Activated naive CD8-positive, alpha-beta T cell treated with anti-CD3 and anti-CD28 coated beads for 36 hours (primary cell): ENCODE measurements at regions not wholly inside any gene's neighbourhood (a gene's known extent, or its start where the extent isn't known, plus 50 kb on each side); places are given as distances from the start of the nearest gene placed in this dataset.

Experiments used
- DNase-seq: peaks from one replicate; pipeline ENCODE4 v3.0.0; 2021
- H3K27ac Mint-ChIP-seq: one replicate; pipeline ENCODE4 v1.8.0; 2022; ENCODE audit warnings: mild to moderate bottlenecking, moderate library complexity, mixed read lengths
- H3K27me3 Mint-ChIP-seq: one replicate; pipeline ENCODE4 v1.8.0; 2022; ENCODE audit warnings: mild to moderate bottlenecking, mixed read lengths
- H3K36me3 Mint-ChIP-seq: one replicate; pipeline ENCODE4 v1.8.0; 2021; ENCODE audit warnings: mild to moderate bottlenecking, mixed read lengths
- H3K4me1 Mint-ChIP-seq: one replicate; pipeline ENCODE4 v1.8.0; 2021; ENCODE audit warnings: mixed read lengths
- H3K4me3 Mint-ChIP-seq: one replicate; pipeline ENCODE4 v1.8.0; 2022; ENCODE audit warnings: mild to moderate bottlenecking, moderate library complexity, mixed read lengths
- H3K9me3 Mint-ChIP-seq: one replicate; pipeline ENCODE4 v1.8.0; 2022; ENCODE audit warnings: mixed read lengths

- no peak overlapping the region for H3K4me3 Mint-ChIP-seq
- H3K27me3 Mint-ChIP-seq: no peaks in the 10 kb centered on the region
- no peak for DNase-seq
- no peaks in the 10 kb centered on the region for H3K36me3 Mint-ChIP-seq
- H3K27ac Mint-ChIP-seq: no peak overlapping the region
- H3K9me3 Mint-ChIP-seq: no peaks in the 10 kb centered on the region
- H3K4me1 Mint-ChIP-seq: no peaks in the 10 kb centered on the region
Observed at GRCh38 chr6:145370559-145370958, 364.8 kb downstream of the EPM2A start.

- no peaks in the 10 kb centered on the region for H3K27me3 Mint-ChIP-seq
- no peak overlapping the region for H3K27ac Mint-ChIP-seq
- DNase-seq: no peak
- H3K9me3 Mint-ChIP-seq: no peaks in the 10 kb centered on the region
- no peaks in the 10 kb centered on the region for H3K4me1 Mint-ChIP-seq
- no peaks in the 10 kb centered on the region for H3K36me3 Mint-ChIP-seq
- no peak overlapping the region for H3K4me3 Mint-ChIP-seq
Observed at GRCh38 chr6:145372671-145373151, 362.6 kb downstream of the EPM2A start.

- DNase-seq: no peak
- Mint-ChIP-seq H3K27ac (no peak overlapping the region), H3K36me3 (no peaks in the 10 kb centered on the region), H3K4me3 (no peak overlapping the region), H3K9me3 (no peaks in the 10 kb centered on the region), H3K27me3 (no peaks in the 10 kb centered on the region), H3K4me1 (no peaks in the 10 kb centered on the region)
Observed at GRCh38 chr6:145373826-145374225, 361.5 kb downstream of the EPM2A start.

GRCh38 chr6:145374570-145374969, 360.8 kb downstream of the EPM2A start:
- no peaks in the 10 kb centered on the region for H3K27me3 Mint-ChIP-seq
- H3K9me3 Mint-ChIP-seq: no peaks in the 10 kb centered on the region
- no peaks in the 10 kb centered on the region for H3K36me3 Mint-ChIP-seq
- H3K27ac Mint-ChIP-seq: no peak overlapping the region
- no peaks in the 10 kb centered on the region for H3K4me1 Mint-ChIP-seq
- DNase-seq: no peak
- no peak overlapping the region for H3K4me3 Mint-ChIP-seq

DNA sequence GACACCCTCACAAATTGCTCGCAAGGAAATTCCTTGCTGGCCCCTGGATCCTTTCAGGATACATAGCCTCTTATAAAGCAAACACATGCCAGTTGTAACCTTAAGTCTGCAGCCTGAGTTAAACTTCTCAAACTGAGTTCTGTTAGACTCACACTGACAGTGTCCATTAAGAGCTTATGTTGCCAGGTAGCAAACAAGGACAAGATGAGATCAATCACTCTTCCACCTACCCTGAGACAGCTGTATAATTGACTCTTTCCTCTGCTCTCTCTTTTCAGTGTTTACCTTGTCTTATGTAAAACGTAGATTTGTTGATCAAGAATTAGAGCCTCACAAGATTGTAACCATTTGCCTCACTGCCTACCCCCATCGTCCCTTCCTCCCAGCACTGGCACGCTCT, 359.8 kb downstream of the EPM2A start:
- Mint-ChIP-seq H3K27me3 (no peaks in the 10 kb centered on the region), H3K36me3 (no peaks in the 10 kb centered on the region), H3K9me3 (no peaks in the 10 kb centered on the region), H3K4me3 (no peak overlapping the region), H3K27ac (no peak overlapping the region), H3K4me1 (no peaks in the 10 kb centered on the region)
- DNase-seq: no peak

DNA sequence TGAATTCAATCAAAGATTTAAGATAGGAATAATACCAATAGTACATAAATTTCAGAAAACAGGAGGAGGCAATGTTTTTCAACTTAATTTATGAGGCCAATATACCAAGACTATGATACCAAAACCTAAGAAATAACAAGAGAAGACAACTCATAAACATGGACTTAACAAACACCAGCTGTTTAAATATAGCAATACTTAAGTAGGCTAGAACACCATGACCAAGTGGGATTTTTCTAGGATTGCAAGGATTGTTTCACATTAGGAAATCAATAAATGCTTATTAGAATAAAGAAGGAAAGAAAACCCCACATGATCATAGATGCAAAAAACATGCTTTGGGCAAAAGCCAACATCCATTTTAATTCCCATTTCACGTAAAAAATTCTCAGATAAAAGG, 355.1 kb downstream of the EPM2A start:
- Mint-ChIP-seq H3K36me3 (no peaks in the 10 kb centered on the region), H3K27ac (no peak overlapping the region), H3K4me1 (no peaks in the 10 kb centered on the region), H3K9me3 (no peaks in the 10 kb centered on the region), H3K4me3 (no peak overlapping the region), H3K27me3 (no peaks in the 10 kb centered on the region)
- DNase-seq: no peak

DNA sequence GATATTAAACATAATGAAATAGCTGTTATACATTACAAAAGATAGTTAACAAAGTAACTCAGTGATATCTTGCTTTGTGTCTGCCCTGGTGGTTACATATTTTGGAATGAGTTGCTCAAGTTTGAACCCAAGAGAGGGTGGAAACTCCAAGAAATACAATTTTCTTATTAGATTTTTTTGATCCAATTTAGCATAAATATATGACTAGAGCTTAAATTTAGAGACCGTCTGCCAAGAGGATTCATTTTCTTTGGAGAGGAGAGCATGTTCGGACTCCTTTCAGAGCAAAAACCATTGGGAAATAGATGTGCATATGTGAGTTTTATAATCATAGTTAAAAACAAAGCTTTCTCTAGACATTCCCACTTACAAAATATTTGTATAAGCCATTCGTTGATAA, 353.4 kb downstream of the EPM2A start:
- no peak for DNase-seq
- Mint-ChIP-seq H3K4me3 (no peak overlapping the region), H3K27me3 (no peaks in the 10 kb centered on the region), H3K9me3 (no peaks in the 10 kb centered on the region), H3K4me1 (no peaks in the 10 kb centered on the region), H3K27ac (no peak overlapping the region), H3K36me3 (no peaks in the 10 kb centered on the region)

- H3K4me3 Mint-ChIP-seq: no peak overlapping the region
Observed at GRCh38 chr6:145383428-145383827, 351.9 kb downstream of the EPM2A start.

DNA sequence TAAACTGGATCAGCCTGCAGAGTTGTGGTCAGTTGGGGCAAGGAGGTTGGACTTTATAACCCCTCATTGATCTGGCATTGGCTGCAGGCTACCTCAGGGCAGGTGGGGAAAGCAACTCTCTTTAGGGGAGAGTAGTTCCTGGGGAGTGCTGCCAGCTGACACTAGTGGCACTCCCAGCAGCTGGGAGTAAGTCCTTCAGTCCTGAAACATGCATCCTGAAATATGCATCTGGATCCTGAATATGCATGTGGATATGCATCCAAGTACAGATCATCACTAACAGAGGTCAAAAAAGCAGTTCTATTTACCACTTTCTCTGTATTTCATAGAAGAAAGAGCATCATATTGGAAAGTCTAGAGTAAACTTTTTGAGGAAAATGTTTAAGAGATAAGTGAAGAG, 350.8 kb downstream of the EPM2A start:
- Mint-ChIP-seq H3K27me3 (no peaks in the 10 kb centered on the region), H3K36me3 (no peaks in the 10 kb centered on the region), H3K9me3 (no peaks in the 10 kb centered on the region), H3K27ac (no peak overlapping the region), H3K4me1 (no peaks in the 10 kb centered on the region), H3K4me3 (no peak overlapping the region)
- DNase-seq: no peak

More at GRCh38 chr6:145383428-145383827, 351.9 kb downstream of the EPM2A start:
- no peak overlapping the region for H3K27ac Mint-ChIP-seq
- H3K36me3 Mint-ChIP-seq: no peaks in the 10 kb centered on the region
- no peaks in the 10 kb centered on the region for H3K9me3 Mint-ChIP-seq
- DNase-seq: no peak
- H3K27me3 Mint-ChIP-seq: no peaks in the 10 kb centered on the region
- no peaks in the 10 kb centered on the region for H3K4me1 Mint-ChIP-seq

DNA sequence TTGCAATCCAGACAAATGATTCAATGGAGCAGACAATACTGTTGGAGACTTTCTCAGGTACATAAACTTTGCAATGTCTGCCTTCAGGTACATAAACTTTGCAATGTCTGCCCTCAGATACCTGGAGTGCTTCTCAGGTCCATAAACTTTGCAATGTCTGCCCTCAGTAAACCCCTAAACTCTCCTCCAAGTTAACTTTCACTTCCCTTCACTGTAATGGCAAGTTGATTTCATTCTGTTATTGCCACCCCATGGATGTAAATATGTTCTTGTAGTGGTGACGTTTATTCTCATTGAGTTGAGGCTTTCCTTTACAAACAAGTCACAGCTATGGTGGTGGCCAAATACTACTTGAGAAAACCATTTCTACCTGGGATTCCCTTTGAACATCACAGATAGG, 338.8 kb downstream of the EPM2A start:
- no peaks in the 10 kb centered on the region for H3K36me3 Mint-ChIP-seq
- no peaks in the 10 kb centered on the region for H3K9me3 Mint-ChIP-seq
- H3K27me3 Mint-ChIP-seq: no peaks in the 10 kb centered on the region
- no peaks in the 10 kb centered on the region for H3K4me1 Mint-ChIP-seq
- H3K27ac Mint-ChIP-seq: no peak overlapping the region
- no peak overlapping the region for H3K4me3 Mint-ChIP-seq
- DNase-seq: no peak

GRCh38 chr6:145400508-145400907, 334.8 kb downstream of the EPM2A start:
- no peak for DNase-seq
- no peaks in the 10 kb centered on the region for H3K9me3 Mint-ChIP-seq
- H3K27me3 Mint-ChIP-seq: no peaks in the 10 kb centered on the region
- H3K4me3 Mint-ChIP-seq: no peak overlapping the region
- H3K4me1 Mint-ChIP-seq: no peaks in the 10 kb centered on the region
- no peak overlapping the region for H3K27ac Mint-ChIP-seq
- H3K36me3 Mint-ChIP-seq: no peaks in the 10 kb centered on the region

- no peak overlapping the region for H3K27ac Mint-ChIP-seq
- H3K9me3 Mint-ChIP-seq: no peaks in the 10 kb centered on the region
- no peak for DNase-seq
- H3K27me3 Mint-ChIP-seq: no peaks in the 10 kb centered on the region
- no peaks in the 10 kb centered on the region for H3K36me3 Mint-ChIP-seq
- H3K4me1 Mint-ChIP-seq: no peaks in the 10 kb centered on the region
- H3K4me3 Mint-ChIP-seq: no peak overlapping the region
Observed at GRCh38 chr6:145405006-145405551, 330.2 kb downstream of the EPM2A start.

GRCh38 chr6:145406783-145407182, 328.5 kb downstream of the EPM2A start:
- Mint-ChIP-seq H3K9me3 (no peaks in the 10 kb centered on the region), H3K27ac (no peak overlapping the region), H3K27me3 (no peaks in the 10 kb centered on the region), H3K4me1 (no peaks in the 10 kb centered on the region), H3K4me3 (no peak overlapping the region), H3K36me3 (no peaks in the 10 kb centered on the region)
- no peak for DNase-seq

- H3K27me3 Mint-ChIP-seq: no peaks in the 10 kb centered on the region
- no peak overlapping the region for H3K27ac Mint-ChIP-seq
Observed at GRCh38 chr6:145415616-145416015, 319.7 kb downstream of the EPM2A start.

DNA sequence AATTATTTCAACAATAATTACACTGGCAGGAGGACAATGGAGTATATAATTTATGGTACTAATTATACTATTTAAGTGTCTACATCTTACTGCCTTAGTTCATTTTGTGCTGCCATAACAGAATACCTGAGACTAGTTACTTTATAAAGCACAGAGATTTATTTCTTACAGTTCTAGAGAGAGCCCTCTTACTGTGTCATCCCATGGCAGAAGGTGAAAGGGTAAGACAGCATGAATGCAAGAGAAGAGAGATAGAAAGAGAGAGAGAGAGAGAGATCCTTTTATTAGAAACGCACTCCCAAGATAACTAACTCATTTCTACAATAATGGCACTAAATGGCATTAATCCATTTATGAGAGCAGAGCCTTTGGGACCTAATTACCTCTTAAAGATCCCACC, 314.7 kb downstream of the EPM2A start:
- Mint-ChIP-seq H3K27ac (no peak overlapping the region), H3K36me3 (no peaks in the 10 kb centered on the region), H3K4me1 (no peaks in the 10 kb centered on the region), H3K9me3 (no peaks in the 10 kb centered on the region), H3K27me3 (no peaks in the 10 kb centered on the region), H3K4me3 (no peak overlapping the region)
- no peak for DNase-seq

More at GRCh38 chr6:145415616-145416015, 319.7 kb downstream of the EPM2A start:
- no peak for DNase-seq
- Mint-ChIP-seq H3K9me3 (no peaks in the 10 kb centered on the region), H3K36me3 (no peaks in the 10 kb centered on the region), H3K4me1 (no peaks in the 10 kb centered on the region), H3K4me3 (no peak overlapping the region)

DNA sequence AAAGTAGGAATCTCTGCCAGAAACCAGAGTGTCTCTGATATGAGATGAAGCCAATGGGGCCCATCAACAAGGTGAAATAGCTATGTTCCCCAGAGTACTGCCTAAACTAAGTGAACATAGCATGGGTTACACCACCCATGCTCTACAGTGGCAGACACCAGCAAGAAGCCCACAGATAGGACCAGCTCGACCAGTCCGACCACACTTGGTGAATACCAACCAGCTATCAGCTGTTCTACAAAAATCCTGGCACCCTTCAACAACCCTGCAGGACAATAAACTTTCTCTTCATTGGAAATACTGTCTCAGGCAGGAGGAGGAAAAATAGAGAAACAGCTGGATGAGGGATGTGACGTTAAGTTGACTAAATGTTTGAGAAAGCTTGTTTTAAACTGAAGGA, 311.4 kb downstream of the EPM2A start:
- no peaks in the 10 kb centered on the region for H3K36me3 Mint-ChIP-seq
- H3K4me1 Mint-ChIP-seq: no peaks in the 10 kb centered on the region
- H3K27ac Mint-ChIP-seq: no peak overlapping the region
- peaks cover 3% of the 10 kb centered on the region for H3K27me3 Mint-ChIP-seq
- DNase-seq: no peak
- H3K4me3 Mint-ChIP-seq: no peak overlapping the region
- no peaks in the 10 kb centered on the region for H3K9me3 Mint-ChIP-seq

GRCh38 chr6:145427232-145427631, 308.1 kb downstream of the EPM2A start:
- Mint-ChIP-seq H3K4me3 (no peak overlapping the region), H3K4me1 (no peaks in the 10 kb centered on the region), H3K9me3 (no peaks in the 10 kb centered on the region), H3K27me3 (peaks cover 3% of the 10 kb centered on the region), H3K36me3 (no peaks in the 10 kb centered on the region), H3K27ac (no peak overlapping the region)
- no peak for DNase-seq
